Ecto neural progenitor cell (in vitro differentiated cells): ENCODE measurements at regions not wholly inside any gene's neighbourhood (a gene's known extent, or its start where the extent isn't known, plus 50 kb on each side); places are given as distances from the start of the nearest gene placed in this dataset.

Experiments
- DNase-seq: peaks from one replicate; pipeline ENCODE4 v3.0.0-alpha.2; 2018; ENCODE audit warnings: low spot score

DNA sequence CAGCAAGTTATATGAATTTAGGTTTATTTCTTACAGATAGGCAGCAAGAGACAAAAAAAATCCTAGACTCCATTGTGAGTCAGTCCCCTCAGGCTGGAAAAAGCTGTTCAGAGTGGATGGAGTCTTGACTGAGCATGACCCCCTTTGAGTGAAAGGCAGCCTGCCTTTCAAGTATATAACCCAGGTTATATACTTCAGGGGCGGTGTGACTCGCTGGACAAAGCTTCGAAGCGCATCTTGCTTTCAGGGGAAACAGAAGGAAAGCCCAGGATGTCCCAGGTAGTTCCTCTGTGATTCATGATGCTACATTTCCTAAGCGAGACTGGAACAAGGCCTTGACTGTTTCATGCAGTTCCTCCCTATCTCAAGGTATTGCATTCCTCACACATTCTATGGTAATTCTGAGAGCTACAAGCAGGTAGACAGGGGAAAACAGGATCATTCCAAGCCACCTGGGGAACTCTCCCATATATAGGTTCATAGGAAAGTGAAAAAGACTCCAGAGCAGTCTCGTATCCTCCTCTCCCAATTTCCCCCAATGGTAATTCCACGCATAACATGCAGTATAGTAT, 1244.1 kb upstream of the CDH6 start:
- no peak for DNase-seq

DNA sequence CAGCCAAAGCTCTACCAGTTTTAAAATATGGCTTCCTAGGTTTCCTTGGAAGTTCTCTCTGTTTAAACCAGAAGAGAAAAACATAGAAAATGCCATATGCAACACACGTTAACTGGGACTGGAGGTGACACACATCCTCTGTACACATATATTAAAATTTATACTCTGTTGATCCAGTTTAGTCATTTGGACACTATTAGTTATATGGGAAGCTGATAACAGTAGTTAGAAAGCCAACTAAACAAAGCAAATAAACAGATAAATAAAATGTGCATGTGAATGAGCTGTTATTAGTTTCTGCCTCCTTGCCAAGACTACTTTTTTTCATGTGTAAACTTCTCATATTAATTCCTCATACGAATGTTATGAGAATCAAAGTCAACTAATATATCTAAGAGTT, 1249.2 kb upstream of the CDH6 start:
- DNase-seq, result no peak

DNA sequence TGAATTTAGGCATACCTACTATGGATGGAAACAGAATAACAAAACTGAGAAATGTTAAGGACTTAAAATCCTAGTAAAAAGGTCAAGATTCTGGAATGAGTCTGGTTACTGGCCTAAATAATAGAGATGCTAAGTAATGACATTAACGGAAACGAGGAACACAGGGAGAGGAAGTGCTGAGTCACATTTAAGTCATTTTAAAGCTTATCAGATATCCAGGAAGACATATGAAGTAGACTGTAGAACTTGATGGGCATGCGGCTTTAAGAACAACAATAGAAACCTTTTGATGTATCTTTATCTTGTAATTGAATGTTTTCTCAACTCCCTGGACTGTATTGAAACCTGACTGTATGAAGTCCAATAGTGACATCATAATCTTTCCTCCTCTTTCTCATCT, 1251.4 kb upstream of the CDH6 start:
- DNase-seq, result no peak

DNA sequence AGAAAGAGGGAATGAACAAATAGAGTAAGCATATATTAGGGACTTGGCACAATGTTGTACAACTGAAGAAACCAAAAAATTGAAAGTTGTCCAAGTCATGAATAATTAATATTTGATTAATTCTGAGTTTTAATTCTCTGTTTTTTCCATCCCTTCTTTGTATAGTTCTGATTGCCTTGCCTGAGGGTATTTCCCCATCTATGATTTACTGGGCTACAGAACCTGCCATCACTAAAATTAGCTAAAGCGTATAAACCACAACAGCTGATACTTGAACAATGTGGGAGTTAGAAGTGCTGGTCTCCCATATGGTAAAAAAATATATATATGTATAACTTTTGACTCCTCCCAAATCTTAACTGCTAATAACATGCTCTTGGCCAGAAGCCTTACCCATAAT, 1253.5 kb upstream of the CDH6 start:
- DNase-seq, result no peak

DNA sequence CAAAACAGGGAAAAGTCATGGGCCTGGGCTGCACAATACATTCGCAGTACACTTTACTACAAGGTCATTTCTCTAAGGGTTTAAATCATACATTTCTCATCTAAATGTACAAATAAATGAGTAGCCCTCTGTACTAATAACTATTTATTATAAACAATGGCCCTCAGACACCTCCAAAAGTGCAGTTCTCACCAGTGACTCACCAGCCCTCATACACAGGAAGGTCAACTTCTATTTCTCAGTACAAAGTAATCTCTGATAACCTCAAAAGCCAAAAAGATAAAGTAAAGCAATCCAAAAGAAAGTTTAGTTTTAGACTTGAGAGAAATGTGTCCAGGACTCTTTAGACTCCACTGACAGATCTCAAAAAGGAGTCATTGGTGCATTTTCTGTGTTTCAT, 1258.1 kb upstream of the CDH6 start:
- no peak for DNase-seq

DNA sequence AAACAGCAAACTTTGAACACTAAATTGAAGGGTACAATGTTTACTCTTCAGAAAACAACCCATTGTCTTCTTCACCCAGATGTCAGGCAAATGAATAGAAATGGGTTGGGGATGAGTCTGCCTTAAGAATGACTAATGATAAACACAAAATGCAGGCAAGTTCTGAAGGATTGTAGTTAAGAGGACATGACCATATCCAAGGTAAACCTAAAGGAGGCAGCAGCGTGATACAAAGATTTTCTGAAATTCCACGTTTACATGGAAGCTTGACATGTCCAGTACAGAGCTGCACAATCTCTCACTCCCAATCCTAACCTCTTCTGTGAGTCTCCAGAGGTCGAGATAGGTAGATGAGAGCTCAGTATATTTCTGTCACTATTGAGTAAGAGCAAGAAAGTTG, 1263.2 kb upstream of the CDH6 start:
- DNase-seq, result no peak

DNA sequence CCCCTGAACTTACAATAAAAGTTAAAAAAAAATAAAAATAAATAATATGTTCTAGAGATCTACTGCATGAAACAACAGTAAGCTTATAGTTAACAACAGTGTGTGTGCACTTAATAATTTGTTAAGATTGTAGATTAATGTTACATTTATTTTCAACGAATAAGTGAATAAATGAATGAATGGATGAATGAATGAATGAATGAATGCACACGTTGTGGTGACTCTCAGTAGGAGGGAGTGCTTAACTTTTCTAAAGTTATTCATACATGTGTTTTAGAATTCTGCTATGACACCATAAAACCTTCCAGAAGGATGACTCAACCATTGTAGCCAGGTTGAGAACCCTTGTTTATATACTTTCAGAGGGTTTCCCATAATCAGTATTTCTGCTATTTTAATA, 1269.4 kb upstream of the CDH6 start:
- DNase-seq, result no peak

DNA sequence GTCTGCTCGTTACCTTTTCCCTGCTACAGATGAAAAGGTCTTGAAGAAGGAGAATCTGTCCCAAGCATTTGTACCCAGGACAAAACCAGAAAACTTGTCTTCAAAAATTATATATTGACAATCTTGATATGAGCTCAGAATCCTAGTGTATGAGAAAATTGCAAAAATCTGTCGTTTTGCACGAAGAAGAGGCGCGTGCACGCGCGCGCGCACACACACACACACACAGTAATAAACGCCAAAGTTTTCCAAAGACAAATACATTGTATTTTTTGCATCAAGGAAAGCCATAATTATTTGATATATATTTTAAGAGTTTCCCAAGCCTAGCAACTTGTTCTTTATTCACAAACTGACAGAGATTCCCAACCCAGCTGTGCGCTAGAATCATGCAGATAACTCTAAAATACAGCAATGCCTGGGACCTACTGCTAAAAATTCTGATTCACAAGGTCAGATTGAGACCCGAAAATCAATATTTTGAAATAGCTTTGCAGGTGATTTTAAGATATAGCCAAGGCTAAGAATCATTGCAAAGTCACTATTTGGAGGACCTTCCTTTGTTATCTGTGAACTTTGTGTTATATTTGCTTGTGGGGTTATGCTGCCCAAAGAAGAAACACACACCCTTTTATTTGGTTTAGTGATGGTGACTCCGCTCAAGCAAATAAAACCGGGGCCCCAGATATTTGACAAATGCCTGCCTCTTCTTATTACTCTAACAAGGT, 1287.7 kb upstream of the CDH6 start:
- DNase-seq, result no peak

DNA sequence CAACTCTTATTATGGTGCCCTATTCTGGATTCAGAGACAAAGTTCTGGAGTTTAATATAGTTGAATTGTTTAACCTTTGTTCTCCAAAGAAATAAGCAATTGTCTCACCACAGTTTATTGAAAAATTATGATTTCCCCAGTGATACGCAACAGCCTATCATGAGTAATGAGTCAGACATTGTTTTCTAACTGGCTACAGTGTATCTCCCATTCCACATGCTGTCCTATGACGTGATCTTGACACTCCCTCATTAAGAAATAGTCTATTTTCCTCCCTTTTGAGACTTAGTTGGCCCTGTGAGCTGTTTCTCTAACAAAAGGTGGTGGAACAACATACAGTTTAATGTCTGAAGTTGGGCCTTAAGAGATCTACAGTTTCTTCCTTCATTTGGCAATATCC, 1290.6 kb upstream of the CDH6 start:
- DNase-seq, result no peak

DNA sequence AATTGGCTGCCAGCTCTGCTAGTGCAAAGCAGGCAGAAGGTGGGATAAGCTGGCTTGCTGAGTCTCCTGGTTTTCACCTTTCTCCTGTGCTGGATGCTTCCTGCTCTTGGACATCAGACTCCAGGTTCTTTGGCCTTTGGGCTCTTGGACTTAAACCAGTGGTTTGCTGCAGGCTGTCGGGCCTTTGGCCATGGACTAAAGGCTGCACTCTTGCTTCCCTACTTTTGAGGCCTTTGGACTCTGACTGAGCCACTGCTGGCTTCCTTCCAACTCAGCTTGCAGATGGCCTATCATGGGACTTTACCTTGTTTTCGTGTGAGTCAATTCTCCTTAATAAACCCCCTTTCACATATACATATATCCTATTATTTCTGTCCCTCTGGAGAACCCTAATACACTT, 1293.9 kb upstream of the CDH6 start:
- DNase-seq, result no peak

DNA sequence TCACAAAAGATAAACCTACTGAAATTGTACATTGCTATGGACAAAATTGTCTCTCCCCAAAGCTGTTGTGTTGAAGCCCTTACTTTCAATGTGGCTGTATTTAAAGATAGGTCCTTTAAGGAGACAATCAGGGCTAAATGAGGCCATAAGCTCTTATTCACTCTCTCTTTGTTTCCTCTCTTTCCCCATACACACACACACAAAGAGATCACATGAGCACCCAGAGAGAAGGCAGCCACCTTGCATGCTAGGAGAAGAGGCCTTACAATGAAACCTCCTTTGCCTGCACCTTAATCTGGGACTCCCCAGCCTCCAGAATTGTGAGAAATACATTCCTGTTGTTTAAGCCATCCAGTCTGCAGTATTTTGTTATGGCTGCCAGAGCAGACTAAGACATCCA, 1295.6 kb upstream of the CDH6 start:
- DNase-seq, result no peak

DNA sequence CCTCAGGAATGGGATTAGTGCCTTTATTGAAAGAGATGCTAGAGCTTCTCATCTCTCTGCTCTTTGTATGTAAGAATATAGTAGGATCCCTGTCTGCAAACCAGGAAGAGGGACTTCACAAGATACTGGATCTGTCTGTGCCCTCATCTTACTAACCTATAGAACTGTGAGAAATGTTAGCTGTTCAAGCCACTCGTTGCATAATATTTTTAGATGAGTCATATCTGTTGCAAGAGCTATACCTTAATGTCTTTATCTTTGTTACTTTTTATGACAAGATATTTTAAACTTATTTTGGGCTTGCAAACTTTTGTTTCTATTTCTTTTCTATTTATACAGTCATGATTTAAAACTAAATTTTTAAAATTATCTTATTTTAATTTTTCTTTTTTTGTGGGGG, 1296.8 kb upstream of the CDH6 start:
- no peak for DNase-seq

DNA sequence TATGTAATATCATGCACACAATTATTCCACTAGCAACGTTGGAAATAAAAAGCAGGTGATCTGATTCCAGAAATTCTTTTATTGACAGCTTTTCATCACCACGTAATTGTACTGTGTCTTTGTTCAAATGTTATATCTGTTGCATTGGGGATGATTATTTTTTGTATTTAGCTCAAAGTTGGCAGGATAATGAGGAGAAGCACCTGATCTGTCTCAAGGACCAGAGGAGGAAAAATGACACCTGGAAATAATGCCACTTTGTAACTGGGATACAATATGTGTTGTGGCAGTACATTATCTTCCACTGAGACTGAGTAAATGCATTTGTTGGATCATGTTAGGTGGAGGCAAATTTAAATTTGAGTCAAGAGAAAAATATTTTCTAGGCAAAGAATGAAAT, 1298.8 kb upstream of the CDH6 start:
- DNase-seq, result no peak

DNA sequence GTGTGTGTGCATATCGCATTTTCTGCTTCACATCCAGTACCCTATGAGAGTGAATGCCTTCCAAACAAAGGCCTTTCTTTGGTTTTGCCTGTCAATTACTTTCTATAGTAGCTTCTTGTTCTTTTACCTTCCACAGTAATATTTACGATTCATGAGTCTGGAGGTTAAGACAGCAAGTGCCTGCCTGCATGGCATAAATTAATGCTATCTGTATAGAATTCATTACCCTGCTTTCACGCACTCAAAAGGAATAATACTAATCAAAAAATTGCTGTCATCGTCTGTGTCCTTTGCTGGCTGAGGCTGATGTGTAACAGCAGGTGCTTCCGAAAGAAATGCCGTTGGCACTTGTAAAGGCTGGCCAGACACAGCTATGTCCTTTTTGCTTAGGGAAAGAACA, 1304.4 kb upstream of the CDH6 start:
- no peak for DNase-seq

DNA sequence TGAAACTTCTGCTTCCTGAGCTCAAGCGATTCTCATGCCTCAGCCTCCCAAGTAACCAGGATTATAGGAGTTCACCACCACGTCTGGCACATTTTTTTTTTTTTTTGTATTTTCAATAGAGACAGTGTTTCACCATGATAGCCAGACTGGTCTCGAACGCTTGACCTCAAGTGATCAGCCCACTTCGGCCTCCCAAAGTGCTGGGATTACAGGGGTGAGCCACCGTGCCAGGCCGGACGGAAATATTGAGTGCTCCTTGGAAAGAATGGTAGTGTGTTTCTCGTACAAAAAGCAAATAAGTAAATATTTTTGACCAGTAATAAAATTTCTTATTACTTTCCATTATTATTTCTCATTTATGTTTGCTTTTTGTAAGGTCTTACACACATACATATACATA, 1307.9 kb upstream of the CDH6 start:
- DNase-seq, result no peak

DNA sequence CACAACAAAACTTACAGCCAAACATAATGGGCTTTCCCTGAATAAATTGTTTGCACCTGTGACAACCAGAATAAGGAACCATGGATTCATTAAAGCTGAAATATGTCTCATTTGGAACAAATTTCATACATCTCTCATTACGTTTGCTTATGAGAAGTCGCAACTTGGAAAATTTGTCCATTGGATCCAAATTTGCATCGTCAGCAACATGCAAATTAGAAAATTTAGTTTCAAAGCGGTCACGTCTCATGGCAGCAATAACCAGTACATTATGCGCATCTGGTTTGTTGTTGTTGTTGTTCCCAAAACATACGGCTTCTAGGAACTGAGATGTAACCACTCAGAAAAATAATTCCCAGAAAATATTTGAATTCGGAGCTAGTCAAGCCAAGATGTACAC, 1311.5 kb upstream of the CDH6 start:
- DNase-seq, result no peak

DNA sequence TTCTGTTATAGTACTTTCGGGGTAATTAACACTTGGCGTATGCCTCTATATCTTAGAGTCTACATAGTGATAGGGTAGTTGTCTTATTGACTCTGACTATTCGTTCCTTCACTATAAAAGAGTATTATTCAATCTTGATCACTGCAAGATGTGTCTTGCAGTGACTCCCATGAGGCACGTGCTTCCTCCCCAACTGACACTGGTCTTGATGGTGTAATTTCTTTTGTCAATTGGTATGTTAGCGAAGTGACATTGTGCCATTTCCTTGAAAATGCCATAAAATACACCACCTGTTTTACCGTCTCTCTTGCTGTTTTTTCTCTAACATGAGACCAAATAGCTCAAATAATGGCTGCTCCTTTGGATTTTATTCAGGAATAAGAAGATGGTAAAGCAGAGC, 1314.1 kb upstream of the CDH6 start:
- DNase-seq, result no peak

DNA sequence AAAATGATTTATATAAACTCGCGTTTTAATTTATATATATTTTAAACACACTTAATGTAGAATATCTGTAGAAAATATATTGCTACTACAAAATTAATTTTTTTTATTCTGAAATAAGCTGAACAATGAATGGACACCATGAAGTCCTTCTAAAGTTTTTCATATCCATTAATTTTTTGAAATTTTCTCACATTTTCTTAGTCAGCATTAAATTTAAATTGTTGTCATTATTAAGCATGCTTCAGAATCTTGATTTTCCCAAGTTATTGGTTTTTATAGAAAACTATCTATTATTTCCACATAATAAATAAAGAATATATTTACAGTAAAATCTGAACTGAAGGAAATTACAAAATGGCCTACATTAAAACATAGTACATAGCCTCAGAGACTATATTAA, 1314.9 kb upstream of the CDH6 start:
- no peak for DNase-seq

DNA sequence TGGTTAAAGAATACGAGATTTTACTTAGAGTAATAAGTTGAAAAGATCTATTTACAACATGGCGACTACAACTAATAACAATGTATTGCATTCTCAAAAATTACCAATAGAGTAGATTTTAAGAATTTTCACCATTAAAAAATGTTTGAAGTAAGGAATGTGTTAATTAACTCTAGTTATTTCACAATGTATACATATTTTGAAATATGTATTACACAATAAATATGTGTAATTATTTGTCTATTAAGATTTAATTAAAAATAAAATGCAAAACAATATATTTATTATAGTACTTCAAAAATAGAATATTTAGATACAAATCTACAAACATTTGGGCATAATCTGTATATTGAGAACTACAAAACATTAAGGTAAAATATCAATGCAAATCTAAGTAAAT, 1326.3 kb upstream of the CDH6 start:
- DNase-seq, result no peak

DNA sequence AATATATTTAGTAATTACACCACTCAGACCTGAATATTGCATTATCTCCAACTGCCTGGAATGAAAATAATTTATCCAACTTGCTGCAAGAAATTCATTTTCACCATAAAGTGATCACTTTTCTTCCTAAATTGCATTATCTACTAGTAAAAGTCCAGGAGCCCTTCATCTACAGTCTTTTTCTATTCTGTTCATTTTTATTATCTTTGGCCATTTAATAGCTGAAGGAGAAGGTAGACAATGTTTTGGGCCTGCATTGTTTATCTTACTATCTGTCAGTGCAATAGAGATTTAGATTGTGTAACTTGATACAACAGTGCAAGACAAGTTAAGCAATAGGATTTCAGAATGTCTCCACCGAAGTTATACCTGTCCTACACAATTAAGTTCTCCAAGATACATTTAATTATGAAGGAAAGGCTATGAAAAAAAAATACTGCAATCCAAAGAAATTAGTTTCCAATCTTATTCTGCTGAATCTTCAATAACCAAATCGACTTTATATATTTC, 1339.7 kb upstream of the CDH6 start:
- no peak for DNase-seq

DNA sequence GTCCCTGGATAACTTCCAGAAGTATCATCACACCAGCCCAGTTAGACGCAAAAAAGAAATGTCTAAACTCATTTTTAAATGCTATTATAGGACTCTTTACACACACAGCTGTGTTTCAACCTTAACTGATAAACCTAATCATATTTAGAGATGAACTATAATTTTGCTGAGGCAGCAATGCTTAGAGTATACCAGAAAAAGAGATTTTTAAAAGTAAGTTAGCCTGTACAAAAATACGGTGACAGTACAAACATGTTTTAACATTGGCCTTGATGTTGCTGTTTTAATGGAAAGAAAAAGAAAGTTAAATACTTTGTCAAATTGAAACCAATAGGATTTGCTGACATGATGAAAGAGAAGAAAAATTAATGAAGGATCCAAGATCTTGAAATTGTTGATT, 1341.2 kb upstream of the CDH6 start:
- no peak for DNase-seq

DNA sequence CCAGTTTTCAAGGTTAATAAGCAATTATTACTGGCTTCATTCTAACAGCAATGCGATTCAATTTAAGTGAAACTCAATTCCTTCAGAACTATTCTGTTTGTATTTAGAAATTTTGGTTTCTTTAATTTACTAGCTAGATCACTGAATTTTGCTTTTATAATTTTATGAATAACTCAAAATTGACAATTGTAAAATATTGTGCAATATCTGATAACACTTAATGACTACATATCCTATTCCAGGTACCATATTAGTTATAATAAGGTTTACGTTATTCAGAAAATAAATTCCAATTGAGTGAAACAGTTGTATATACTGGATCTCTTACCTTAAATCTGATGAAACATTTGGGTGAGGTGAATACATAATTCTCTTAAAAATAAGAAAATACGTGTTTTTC, 1348.3 kb upstream of the CDH6 start:
- DNase-seq, result no peak

DNA sequence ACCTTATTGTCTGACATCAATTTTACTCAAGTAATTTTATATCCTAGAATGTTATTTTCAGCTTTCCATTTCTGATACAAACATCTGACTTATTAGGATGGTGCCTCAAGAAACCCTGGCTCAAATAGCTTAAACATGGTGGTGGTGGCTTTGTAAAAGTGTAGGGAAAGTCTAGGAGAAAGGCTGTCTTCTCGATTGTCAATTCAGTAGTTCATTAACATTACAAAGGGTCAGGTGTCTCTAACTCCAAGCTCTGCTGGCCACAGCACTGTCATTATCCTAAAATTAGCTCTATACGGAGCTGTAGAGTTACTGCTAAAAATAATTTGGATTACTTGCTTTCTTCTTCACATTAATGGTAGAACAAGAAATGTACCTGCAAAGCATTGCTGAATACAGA, 1360.1 kb upstream of the CDH6 start:
- no peak for DNase-seq

DNA sequence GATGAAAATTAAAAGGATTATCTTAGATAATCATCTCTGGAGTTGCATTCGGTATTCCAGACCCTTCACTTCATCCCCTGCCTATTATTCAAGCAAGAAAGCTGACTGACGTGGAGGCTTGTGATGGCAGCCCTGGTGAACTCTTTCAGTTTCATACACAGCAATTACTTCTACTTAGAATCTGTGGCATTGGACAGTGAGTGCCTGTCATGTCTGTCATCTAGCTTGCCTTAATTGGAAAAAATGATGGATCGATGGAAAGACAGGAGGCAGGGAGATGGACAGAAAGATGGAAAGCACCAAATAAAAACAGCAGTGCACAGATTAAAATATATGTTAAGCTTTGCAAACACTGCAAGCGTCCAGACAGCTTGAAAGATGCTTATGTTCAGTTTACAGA, 1371.0 kb upstream of the CDH6 start:
- DNase-seq, result no peak
